Keratinocyte (primary cell): ENCODE measurements at regions not wholly inside any gene's neighbourhood (a gene's known extent, or its start where the extent isn't known, plus 50 kb on each side); places are given as distances from the start of the nearest gene placed in this dataset.

Experiments used
- CTCF ChIP-seq, 3 experiments: IDR thresholded peaks in 1 of 3; conservative IDR thresholded peaks in 1 of 3; optimal IDR thresholded peaks in 1 of 3; 2 replicates in 2 of 3; 3 replicates in 1 of 3; pipeline versions ENCODE3 to v1.5.1; 2011; ENCODE audit warnings: low read length in 3 of 3, mild to moderate bottlenecking in 3 of 3, moderate library complexity in 2 of 3, control low read depth in 1 of 3, inconsistent platforms in 1 of 3; ENCODE audit not compliant: insufficient read depth in 2 of 3; ENCODE audit errors: extremely low read depth in 1 of 3
- EZH2 ChIP-seq: IDR thresholded peaks from one replicate; pipeline ENCODE4 v1.6.1; 2012; ENCODE audit warnings: inconsistent platforms, mild to moderate bottlenecking, low read length, moderate library complexity

- no peak for TF ChIP-seq CTCF (optimal IDR thresholded peaks at IDR 0.05 in 1 of 3, IDR thresholded peaks at IDR 0.05 in 1 of 3, conservative IDR thresholded peaks at IDR 0.05 in 1 of 3; ENCODE audit: extremely low read depth in 1 of 3, insufficient read depth in 2 of 3, low read length in 3 of 3)
- TF ChIP-seq EZH2 = no peak
Measured at GRCh38 chr14:76940021-76940760, 88.3 kb downstream of the IRF2BPL start.
